Trophoblast cell (in vitro differentiated cells and primary cell): ENCODE measurements at regions not wholly inside any gene's neighbourhood (a gene's known extent, or its start where the extent isn't known, plus 50 kb on each side); places are given as distances from the start of the nearest gene placed in this dataset.

Source experiments
- DNase-seq, 2 donors: peaks; one replicate each; pipeline ENCODE4 v3.0.0-alpha.2; 2016
- H2AFZ ChIP-seq: 2 replicates; pipeline ENCODE4 v1.6.1; 2013; ENCODE audit warnings: low read length, moderate library complexity, mild to moderate bottlenecking; ENCODE audit not compliant: insufficient read depth, poor library complexity
- H2AK5ac ChIP-seq: 2 replicates; pipeline ENCODE4 v1.6.1; 2013; ENCODE audit warnings: mild to moderate bottlenecking, low read length
- H2BK120ac ChIP-seq: 2 replicates; pipeline ENCODE4 v1.6.1; 2013; ENCODE audit warnings: low read length, mild to moderate bottlenecking, moderate library complexity; ENCODE audit not compliant: insufficient read depth, poor library complexity
- H2BK12ac ChIP-seq: 2 replicates; pipeline ENCODE4 v1.6.1; 2013; ENCODE audit warnings: mild to moderate bottlenecking, low read length, moderate library complexity
- H2BK5ac ChIP-seq: 2 replicates; pipeline ENCODE4 v1.6.1; 2013; ENCODE audit warnings: low read length, low read depth, moderate library complexity, mild to moderate bottlenecking; ENCODE audit not compliant: poor library complexity
- H3K14ac ChIP-seq: 2 replicates; pipeline ENCODE4 v1.6.1; 2013; ENCODE audit warnings: mild to moderate bottlenecking, low read length
- H3K18ac ChIP-seq: 2 replicates; pipeline ENCODE4 v1.6.1; 2013; ENCODE audit warnings: mild to moderate bottlenecking, low read length
- H3K23ac ChIP-seq: 2 replicates; pipeline ENCODE4 v1.6.1; 2013; ENCODE audit warnings: low read length
- H3K27ac ChIP-seq: 2 replicates; pipeline ENCODE4 v1.5.1; 2013; ENCODE audit warnings: low read depth, mild to moderate bottlenecking, inconsistent platforms, low read length, moderate library complexity
- H3K27me3 ChIP-seq: 2 replicates; pipeline ENCODE4 v1.6.1; 2013; ENCODE audit warnings: inconsistent platforms, mild to moderate bottlenecking, low read length, moderate library complexity; ENCODE audit not compliant: insufficient read depth
- H3K36me3 ChIP-seq, 2 experiments: 1 replicate in 1 of 2; 2 replicates in 1 of 2; pipeline ENCODE4 v1.6.1; 2013; ENCODE audit warnings: low read length in 2 of 2, mild to moderate bottlenecking in 2 of 2, moderate library complexity in 1 of 2; ENCODE audit not compliant: insufficient read depth in 2 of 2, control insufficient read depth in 1 of 2
- H3K4ac ChIP-seq: 2 replicates; pipeline ENCODE4 v1.6.1; 2013; ENCODE audit warnings: low read depth, mild to moderate bottlenecking, low read length, moderate library complexity
- H3K4me1 ChIP-seq, 2 experiments: 1 replicate in 1 of 2; 2 replicates in 1 of 2; pipeline ENCODE4 v1.6.1; 2013; ENCODE audit warnings: low read length in 2 of 2, mild to moderate bottlenecking in 2 of 2, moderate library complexity in 1 of 2; ENCODE audit not compliant: insufficient read depth in 2 of 2, control insufficient read depth in 1 of 2
- H3K4me2 ChIP-seq: 2 replicates; pipeline ENCODE4 v1.6.1; 2013; ENCODE audit warnings: inconsistent platforms, mild to moderate bottlenecking, low read length, moderate library complexity
- H3K4me3 ChIP-seq: 2 replicates; pipeline ENCODE4 v1.5.1; 2013; ENCODE audit warnings: mild to moderate bottlenecking, low read depth, low read length, inconsistent platforms
- H3K79me1 ChIP-seq: one replicate; pipeline ENCODE4 v1.6.1; 2013; ENCODE audit warnings: low read length
- H3K79me2 ChIP-seq: 2 replicates; pipeline ENCODE4 v1.6.1; 2013; ENCODE audit warnings: low read length, mild to moderate bottlenecking; ENCODE audit not compliant: control insufficient read depth, insufficient read depth, poor library complexity
- H3K9ac ChIP-seq: 2 replicates; pipeline ENCODE4 v1.6.1; 2013; ENCODE audit warnings: mild to moderate bottlenecking, low read length
- H3K9me3 ChIP-seq: 2 replicates; pipeline ENCODE4 v1.6.1; 2013; ENCODE audit warnings: low read depth, mild to moderate bottlenecking, control low read depth, inconsistent platforms, low read length; ENCODE audit not compliant: insufficient read depth
- H4K12ac ChIP-seq: 2 replicates; pipeline ENCODE4 v1.6.1; 2013; ENCODE audit warnings: low read depth, mild to moderate bottlenecking, low read length, moderate library complexity
- H4K8ac ChIP-seq: 2 replicates; pipeline ENCODE4 v1.6.1; 2013; ENCODE audit warnings: low read depth, mild to moderate bottlenecking, low read length, moderate library complexity
- H4K91ac ChIP-seq: one replicate; pipeline ENCODE4 v1.6.1; 2013; ENCODE audit warnings: low read depth, mild to moderate bottlenecking, low read length, moderate library complexity
- WGBS: extraction: QIAGEN DNeasy Blood & Tissue Kit; methylation state at CpG from one replicate; pipeline ENCODE4 v1.1.7; 2013; ENCODE audit warnings: missing lambda C conversion rate; ENCODE audit not compliant: insufficient read length, insufficient coverage; ENCODE audit errors: extremely low coverage; 5-methylcytosine and 5-hydroxymethylcytosine counted together

DNA sequence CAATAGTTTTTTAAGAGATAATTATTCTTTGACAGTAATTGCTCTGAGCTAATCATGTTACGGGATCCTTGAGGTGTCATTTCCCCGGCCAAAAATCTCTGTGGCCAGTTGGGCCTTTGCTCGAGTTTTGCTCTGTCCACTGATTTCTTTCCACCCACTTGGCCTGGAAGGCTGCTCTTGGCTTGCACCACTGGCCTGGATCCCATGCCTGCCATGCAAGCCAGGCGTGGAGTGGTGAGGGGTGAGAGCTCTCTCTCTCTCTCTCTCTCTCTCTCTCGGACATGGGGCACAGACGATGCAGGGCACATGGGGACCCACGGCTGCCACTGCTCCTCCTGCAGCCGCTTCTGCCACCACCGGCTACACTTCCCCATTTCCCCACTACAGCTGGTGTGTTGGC, 853.0 kb upstream of the GCFC2 start:
- Histone ChIP-seq H3K27ac (no peak overlapping the region), H3K27me3 (no peaks in the 10 kb centered on the region), H3K4me1 (no peaks in the 10 kb centered on the region), H4K8ac (no peak overlapping the region), H4K12ac (no peak overlapping the region), H3K14ac (no peak overlapping the region), H3K9me3 (no peaks in the 10 kb centered on the region), H2AFZ (no peak overlapping the region), H3K4me3 (no peak overlapping the region), H4K91ac (no peak overlapping the region), H3K18ac (no peak overlapping the region), H3K4ac (no peak overlapping the region), H2BK12ac (no peak overlapping the region), H3K23ac (no peak overlapping the region), H2BK5ac (no peak overlapping the region), H2AK5ac (no peak overlapping the region), H3K9ac (no peak overlapping the region), H3K36me3 (no peaks in the 10 kb centered on the region), H3K79me2 (no peaks in the 10 kb centered on the region), H3K4me2 (no peak overlapping the region), H3K79me1 (no peaks in the 10 kb centered on the region), H2BK120ac (no peak overlapping the region)
- WGBS, result no CpG with 5 or more reads among the region's 9 CpGs
- no peak for DNase-seq

DNA sequence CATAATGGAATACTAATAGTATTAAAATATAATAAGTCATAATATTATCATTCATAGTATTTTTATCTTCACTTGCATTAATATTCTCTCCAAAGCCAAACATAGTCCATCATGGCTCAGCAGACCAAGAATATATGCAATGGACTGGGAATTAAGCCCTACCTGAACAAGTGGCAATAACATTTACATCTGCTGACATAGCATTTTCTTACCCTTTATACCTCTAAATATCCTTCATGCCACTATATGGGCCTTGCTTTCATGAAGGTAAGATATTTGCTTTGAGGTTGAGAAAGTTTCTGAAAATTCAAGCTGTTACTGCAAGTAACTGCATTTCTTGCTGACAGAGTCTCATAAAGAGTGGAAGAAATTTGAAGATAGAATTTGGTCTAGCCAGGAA, 847.4 kb upstream of the GCFC2 start:
- H2BK120ac ChIP-seq, result no peak overlapping the region
- H3K9me3 ChIP-seq, result no peaks in the 10 kb centered on the region
- H2BK12ac ChIP-seq, result no peak overlapping the region

DNA sequence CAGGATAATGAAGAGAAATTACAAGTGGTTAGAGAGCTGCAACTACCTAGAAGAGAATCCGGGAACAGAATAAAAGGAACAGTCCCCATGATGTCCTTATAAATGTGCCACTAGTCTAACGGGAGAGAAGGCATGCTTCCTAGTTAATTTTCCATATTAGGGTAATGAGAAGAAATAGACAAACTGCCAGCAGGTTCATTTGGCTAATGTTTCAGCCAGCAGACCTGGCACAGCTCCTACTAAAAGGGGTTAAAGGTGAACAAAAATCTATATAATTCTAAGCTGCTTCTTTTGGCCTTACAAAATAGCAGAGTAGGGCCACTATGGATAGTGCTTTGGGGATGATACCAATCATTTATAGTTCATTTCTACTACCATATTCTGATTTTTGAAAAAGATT, 845.3 kb upstream of the GCFC2 start:
- H4K12ac ChIP-seq, result no peak overlapping the region

More for the DNA sequence above, 847.4 kb upstream of the GCFC2 start:
- H3K4me2 ChIP-seq, result no peak overlapping the region
- no peak overlapping the region for H3K4ac ChIP-seq
- no peak overlapping the region for H3K18ac ChIP-seq
- no peaks in the 10 kb centered on the region for H3K36me3 ChIP-seq
- no peak overlapping the region for H2AK5ac ChIP-seq
- H3K4me1 ChIP-seq, result no peaks in the 10 kb centered on the region
- H2BK5ac ChIP-seq, result no peak overlapping the region
- H3K9ac ChIP-seq, result no peak overlapping the region
- no peaks in the 10 kb centered on the region for H3K79me2 ChIP-seq
- no peak overlapping the region for H3K4me3 ChIP-seq
- H4K8ac ChIP-seq, result no peak overlapping the region
- no peak for DNase-seq
- no peaks in the 10 kb centered on the region for H3K79me1 ChIP-seq
- no peak overlapping the region for H2AFZ ChIP-seq
- H3K14ac ChIP-seq, result no peak overlapping the region
- H4K12ac ChIP-seq, result no peak overlapping the region
- no peak overlapping the region for H3K27ac ChIP-seq
- no peak overlapping the region for H3K23ac ChIP-seq
- H4K91ac ChIP-seq, result no peak overlapping the region
- H3K27me3 ChIP-seq, result no peaks in the 10 kb centered on the region

GRCh38 chr2:76546207-76546606, 835.5 kb upstream of the GCFC2 start:
- Histone ChIP-seq H3K27me3 (no peaks in the 10 kb centered on the region), H4K12ac (no peak overlapping the region), H3K14ac (no peak overlapping the region), H3K4ac (no peak overlapping the region), H3K9me3 (no peaks in the 10 kb centered on the region), H2AFZ (no peak overlapping the region), H3K79me2 (no peaks in the 10 kb centered on the region), H3K27ac (no peak overlapping the region), H4K91ac (no peak overlapping the region), H3K36me3 (no peaks in the 10 kb centered on the region), H2BK5ac (no peak overlapping the region), H3K4me3 (no peak overlapping the region), H3K4me1 (no peaks in the 10 kb centered on the region), H2AK5ac (no peak overlapping the region), H2BK12ac (no peak overlapping the region), H3K18ac (no peak overlapping the region), H2BK120ac (no peak overlapping the region), H3K23ac (no peak overlapping the region), H3K9ac (no peak overlapping the region), H3K79me1 (no peaks in the 10 kb centered on the region), H3K4me2 (no peak overlapping the region), H4K8ac (no peak overlapping the region)
- no peak for DNase-seq
- WGBS, result no CpG with 5 or more reads among the region's 1 CpG

More for the DNA sequence above, 845.3 kb upstream of the GCFC2 start:
- H2BK12ac ChIP-seq, result no peak overlapping the region
- H3K4ac ChIP-seq, result no peak overlapping the region
- H3K23ac ChIP-seq, result no peak overlapping the region
- no peak for DNase-seq
- no peak overlapping the region for H4K91ac ChIP-seq
- H3K27me3 ChIP-seq, result no peaks in the 10 kb centered on the region
- H3K18ac ChIP-seq, result no peak overlapping the region
- H3K79me1 ChIP-seq, result no peaks in the 10 kb centered on the region
- no peaks in the 10 kb centered on the region for H3K4me1 ChIP-seq
- no peak overlapping the region for H2AFZ ChIP-seq
- H3K9me3 ChIP-seq, result no peaks in the 10 kb centered on the region
- no peaks in the 10 kb centered on the region for H3K79me2 ChIP-seq
- no peak overlapping the region for H3K4me3 ChIP-seq
- no peak overlapping the region for H3K27ac ChIP-seq
- no peak overlapping the region for H3K14ac ChIP-seq
- H3K9ac ChIP-seq, result no peak overlapping the region
- no CpG with 5 or more reads among the region's 2 CpGs for WGBS
- no peak overlapping the region for H4K8ac ChIP-seq
- no peak overlapping the region for H2BK120ac ChIP-seq
- H2AK5ac ChIP-seq, result no peak overlapping the region
- H2BK5ac ChIP-seq, result no peak overlapping the region
- no peaks in the 10 kb centered on the region for H3K36me3 ChIP-seq
- no peak overlapping the region for H3K4me2 ChIP-seq
